Stomach (tissue), 8 donors: ENCODE measurements at regions not wholly inside any gene's neighbourhood (a gene's known extent, or its start where the extent isn't known, plus 50 kb on each side); places are given as distances from the start of the nearest gene placed in this dataset.

Source experiments
- DNase-seq, 2 donors: peaks; one replicate each; pipeline versions ENCODE4 v3.0.0 to v3.0.0-alpha.2; 2013 to 2019
- H3K27ac ChIP-seq, 5 donors: fragments of 200-600 bp in 4 of 5; sonication (generic) in 4 of 5; one replicate each; pipeline ENCODE4 v1.5.1; 2013 to 2019; ENCODE audit warnings: mild to moderate bottlenecking in 1 of 5, moderate library complexity in 1 of 5
- H3K27me3 ChIP-seq, 3 donors: fragments of 200-600 bp; sonication (generic); one replicate each; pipeline ENCODE4 v1.5.1; 2017 to 2019; ENCODE audit warnings: mixed run types in 1 of 3
- H3K36me3 ChIP-seq, 4 donors: fragments of 200-600 bp; sonication (generic); 1 replicate in 3 of 4; 2 replicates in 1 of 4; pipeline ENCODE4 v1.5.1; 2016 to 2019
- H3K4me1 ChIP-seq, 4 donors: fragments of 200-600 bp; sonication (generic); one replicate each; pipeline ENCODE4 v1.5.1; 2016 to 2019
- H3K4me3 ChIP-seq, 4 donors: fragments of 200-600 bp; sonication (generic) in 3 of 4; one replicate each; pipeline ENCODE4 v1.5.1; 2016 to 2019; ENCODE audit warnings: mild to moderate bottlenecking in 1 of 4
- H3K9me3 ChIP-seq, 4 donors: fragments of 200-600 bp; sonication (generic); one replicate each; pipeline ENCODE4 v1.5.1; 2016 to 2019
- EP300 ChIP-seq: sonication (generic); formaldehyde crosslinking; IDR thresholded peaks from one replicate; pipeline ENCODE4 v1.6.1; 2017; ENCODE audit warnings: antibody characterized with exemption
- POLR2A ChIP-seq, 4 donors: fragments of 450-650 bp; IDR thresholded peaks; one replicate each; pipeline ENCODE4 v1.6.1; 2016; ENCODE audit warnings: antibody characterized with exemption in 4 of 4, control low read depth in 2 of 4, mild to moderate bottlenecking in 1 of 4, moderate library complexity in 1 of 4
- POLR2AphosphoS5 ChIP-seq, 3 donors: sonication (generic); formaldehyde crosslinking; IDR thresholded peaks; one replicate each; pipeline ENCODE4 v1.6.1; 2016; ENCODE audit warnings: antibody characterized with exemption in 3 of 3
- WGBS, 5 donors: extraction: QIAGEN DNeasy Blood & Tissue Kit in 3 of 5; methylation state at CpG; one replicate each; pipeline versions ENCODE4 v1.1.5 to v1.1.7; 2013 to 2018; 5-methylcytosine and 5-hydroxymethylcytosine counted together
- intact Hi-C: fragments of 100-400 bp; cut with DNase I; formaldehyde crosslinking; loops from one replicate; pipeline ENCODE4 v1.15.1; 2023; ENCODE audit warnings: low total_unique reads
- TF ChIP-seq, protein P1 (sequence below), 7 experiments: fragments of 450-650 bp in 4 of 7; fragments of 200-600 bp in 3 of 7; sonication (generic) in 3 of 7; IDR thresholded peaks; one replicate each; pipeline ENCODE4 v1.5.1; 2016 to 2019; ENCODE audit warnings: antibody characterized with exemption in 7 of 7, control low read depth in 2 of 7, mild to moderate bottlenecking in 1 of 7
- donor health status: healthy with polysubstance abuse.
- donor health status: Bipolar disorder and iron deficiency.
- donor health status: healthy.

DNA sequence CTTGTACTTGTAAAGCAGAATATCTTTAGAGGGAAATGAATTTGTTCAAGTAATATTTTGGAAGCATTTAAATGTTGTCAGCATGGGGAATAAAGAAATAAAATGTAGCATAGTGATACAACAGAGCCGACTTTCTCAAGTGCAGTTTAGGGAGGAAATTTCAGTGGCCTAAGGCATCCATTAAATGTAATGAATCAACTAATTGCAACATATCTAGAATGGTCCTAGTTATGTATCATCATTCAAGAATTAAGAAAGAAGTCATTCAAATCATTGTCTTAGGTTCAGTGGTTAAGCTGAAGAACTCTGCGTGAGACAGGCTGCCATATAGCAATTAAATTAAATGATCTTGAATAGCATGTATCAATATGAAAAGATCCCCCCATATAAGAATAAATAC is 360.7 kb downstream of the TBX15 start:
- Histone ChIP-seq H3K9me3 (peaks cover 0 to 6% (median 0%) of the 10 kb centered on the region in 4 donors), H3K4me3 (no peak overlapping the region), H3K27me3 (no peaks in the 10 kb centered on the region), H3K4me1 (no peaks in the 10 kb centered on the region), H3K27ac (no peak overlapping the region), H3K36me3 (no peaks in the 10 kb centered on the region)
- TF ChIP-seq, protein P1, sequence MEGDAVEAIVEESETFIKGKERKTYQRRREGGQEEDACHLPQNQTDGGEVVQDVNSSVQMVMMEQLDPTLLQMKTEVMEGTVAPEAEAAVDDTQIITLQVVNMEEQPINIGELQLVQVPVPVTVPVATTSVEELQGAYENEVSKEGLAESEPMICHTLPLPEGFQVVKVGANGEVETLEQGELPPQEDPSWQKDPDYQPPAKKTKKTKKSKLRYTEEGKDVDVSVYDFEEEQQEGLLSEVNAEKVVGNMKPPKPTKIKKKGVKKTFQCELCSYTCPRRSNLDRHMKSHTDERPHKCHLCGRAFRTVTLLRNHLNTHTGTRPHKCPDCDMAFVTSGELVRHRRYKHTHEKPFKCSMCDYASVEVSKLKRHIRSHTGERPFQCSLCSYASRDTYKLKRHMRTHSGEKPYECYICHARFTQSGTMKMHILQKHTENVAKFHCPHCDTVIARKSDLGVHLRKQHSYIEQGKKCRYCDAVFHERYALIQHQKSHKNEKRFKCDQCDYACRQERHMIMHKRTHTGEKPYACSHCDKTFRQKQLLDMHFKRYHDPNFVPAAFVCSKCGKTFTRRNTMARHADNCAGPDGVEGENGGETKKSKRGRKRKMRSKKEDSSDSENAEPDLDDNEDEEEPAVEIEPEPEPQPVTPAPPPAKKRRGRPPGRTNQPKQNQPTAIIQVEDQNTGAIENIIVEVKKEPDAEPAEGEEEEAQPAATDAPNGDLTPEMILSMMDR (IDR thresholded peaks at IDR 0.05) = no peak
- no peak for TF ChIP-seq POLR2AphosphoS5 (IDR thresholded peaks at IDR 0.05)
- no peak for TF ChIP-seq EP300
- TF ChIP-seq POLR2A (IDR thresholded peaks at IDR 0.05) = no peak
- intact Hi-C loops = no loop called here
- DNase-seq = no peak
- WGBS, 5 donors = 86 to 96% (median 89%) methylated on average over 2 of the region's 2 CpGs

GRCh38 chr1:118621839-118622238 is 366.3 kb downstream of the TBX15 start:
- Histone ChIP-seq H3K4me1 (no peaks in the 10 kb centered on the region), H3K4me3 (no peak overlapping the region), H3K27ac (no peak overlapping the region), H3K9me3 (peaks cover 0 to 21% (median 0%) of the 10 kb centered on the region in 4 donors), H3K36me3 (no peaks in the 10 kb centered on the region), H3K27me3 (no peaks in the 10 kb centered on the region)
- intact Hi-C loops = no loop called here
- DNase-seq = no peak
- TF ChIP-seq EP300 (no peak), POLR2AphosphoS5 (IDR thresholded peaks at IDR 0.05) (no peak), POLR2A (IDR thresholded peaks at IDR 0.05) (no peak)
- TF ChIP-seq, protein P1 (IDR thresholded peaks at IDR 0.05) = no peak
- 46 to 94% (median 82%) methylated on average over 1 of the region's 1 CpG for WGBS, 5 donors

DNA sequence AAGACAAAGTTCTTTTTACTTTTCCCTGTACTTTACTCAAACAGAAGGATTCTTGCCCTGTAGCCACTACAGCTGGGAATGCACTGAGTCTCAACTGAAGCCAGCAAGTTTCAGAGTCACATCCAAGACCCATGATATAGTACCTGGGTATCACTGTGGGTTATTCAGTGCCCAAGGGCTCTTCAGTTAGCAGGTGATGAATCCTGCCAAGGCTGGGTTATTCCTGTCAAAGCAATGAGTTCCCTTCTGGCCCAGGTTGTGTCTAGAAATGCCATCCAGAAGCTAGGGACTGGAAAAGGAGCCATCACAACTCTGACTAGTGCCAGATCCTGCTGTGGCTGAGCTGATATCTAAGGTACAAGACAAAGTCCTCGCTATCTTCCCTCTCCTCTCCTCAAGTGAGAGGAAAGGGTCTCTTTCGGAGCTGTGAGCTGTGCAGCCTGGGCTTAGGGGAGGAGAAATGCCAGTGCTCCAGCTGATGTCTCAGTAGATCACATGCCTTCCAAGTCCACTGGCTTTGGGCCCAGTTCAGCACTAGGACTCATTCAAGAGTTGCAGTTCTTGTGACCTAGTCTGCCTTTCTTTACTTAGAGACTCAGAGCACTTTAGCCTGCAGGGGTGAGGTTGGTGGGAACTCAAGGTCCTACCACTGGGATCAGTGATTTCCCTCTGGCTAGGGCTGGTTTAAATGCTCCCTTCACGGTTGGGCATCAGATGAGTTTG is 369.4 kb downstream of the TBX15 start:
- DNase-seq = no peak
- no peak overlapping the region for H3K4me3 ChIP-seq
- no peaks in the 10 kb centered on the region for H3K4me1 ChIP-seq
- H3K9me3 ChIP-seq = peaks cover 0 to 27% (median 2%) of the 10 kb centered on the region in 4 donors
- H3K36me3 ChIP-seq = no peaks in the 10 kb centered on the region
- TF ChIP-seq POLR2AphosphoS5 (IDR thresholded peaks at IDR 0.05) = no peak
- no peak for TF ChIP-seq POLR2A (IDR thresholded peaks at IDR 0.05)
- TF ChIP-seq EP300 = no peak
- TF ChIP-seq, protein P1 (IDR thresholded peaks at IDR 0.05) = no peak
- WGBS, 5 donors = 71 to 85% (median 79%) methylated on average over 2 to 3 of the region's 3 CpGs
- intact Hi-C loops = no loop called here
- no peak overlapping the region for H3K27ac ChIP-seq
- no peaks in the 10 kb centered on the region for H3K27me3 ChIP-seq

DNA sequence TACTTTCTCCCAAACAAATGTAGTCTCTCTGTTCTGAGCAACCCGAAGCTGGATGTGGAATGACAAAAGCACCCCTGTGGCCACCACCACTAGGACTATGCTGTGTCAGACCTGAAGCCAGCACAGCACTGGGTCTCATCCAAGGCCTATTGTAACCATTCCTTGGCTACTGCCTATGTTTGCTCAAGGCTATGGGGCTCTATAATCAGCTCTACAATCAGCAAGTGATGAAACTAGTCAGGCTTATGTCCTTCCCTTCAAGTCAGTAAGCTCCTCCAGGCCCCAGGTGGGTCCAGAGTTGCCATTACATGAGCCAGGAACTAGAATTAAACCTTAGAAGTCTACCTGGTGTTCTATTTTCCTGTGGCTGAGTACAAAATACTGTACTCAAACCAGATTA is 370.2 kb downstream of the TBX15 start:
- Histone ChIP-seq H3K4me3 (no peak overlapping the region), H3K36me3 (no peaks in the 10 kb centered on the region), H3K27me3 (no peaks in the 10 kb centered on the region), H3K9me3 (peaks cover 0 to 30% (median 2%) of the 10 kb centered on the region in 4 donors), H3K27ac (no peak overlapping the region), H3K4me1 (no peaks in the 10 kb centered on the region)
- intact Hi-C loops = no loop called here
- DNase-seq = no peak
- TF ChIP-seq POLR2AphosphoS5 (IDR thresholded peaks at IDR 0.05) (no peak), POLR2A (IDR thresholded peaks at IDR 0.05) (no peak), EP300 (no peak)
- TF ChIP-seq, protein P1 (IDR thresholded peaks at IDR 0.05) = no peak
- 0% methylated on average over 1 of the region's 1 CpG for WGBS, 5 donors
